Embryonic facial prominence (tissue), 1 donor: ENCODE measurements at regions not wholly inside any gene's neighbourhood (a gene's known extent, or its start where the extent isn't known, plus 50 kb on each side); places are given as distances from the start of the nearest gene placed in this dataset.

Source experiments
- DNase-seq: peaks from one replicate; pipeline ENCODE4 v3.0.0-alpha.2; 2016; ENCODE audit errors: extremely low spot score

GRCh38 chr4:24419181-24420034 is 164.9 kb downstream of the DHX15 start:
- peak; percentile 65 for DNase-seq

- DNase-seq: no peak
These were observed 167.1 kb downstream of the DHX15 start for GRCh38 chr4:24417206-24417605.

- DNase-seq: no peak
These were observed 168.1 kb downstream of the DHX15 start for GRCh38 chr4:24416293-24416692.

GRCh38 chr4:24413311-24413784 is 171.0 kb downstream of the DHX15 start:
- no peak for DNase-seq

GRCh38 chr4:24411806-24412205 is 172.5 kb downstream of the DHX15 start:
- no peak for DNase-seq

- DNase-seq: no peak
These were observed 173.1 kb downstream of the DHX15 start for GRCh38 chr4:24411299-24411698.

GRCh38 chr4:24408640-24409039 is 175.7 kb downstream of the DHX15 start:
- DNase-seq: no peak

GRCh38 chr4:24405926-24406325 is 178.4 kb downstream of the DHX15 start:
- DNase-seq: no peak

GRCh38 chr4:24405341-24405740 is 179.0 kb downstream of the DHX15 start:
- no peak for DNase-seq

- DNase-seq: no peak
These were observed 180.1 kb downstream of the DHX15 start for GRCh38 chr4:24404281-24404680.

GRCh38 chr4:24403265-24403664 is 181.1 kb downstream of the DHX15 start:
- DNase-seq: no peak

GRCh38 chr4:24400537-24400936 is 183.8 kb downstream of the DHX15 start:
- DNase-seq: no peak

GRCh38 chr4:24396988-24397387 is 187.4 kb downstream of the DHX15 start:
- DNase-seq: no peak

GRCh38 chr4:24395937-24396336 is 188.4 kb downstream of the DHX15 start:
- no peak for DNase-seq

- no peak for DNase-seq
These were observed 190.3 kb downstream of the DHX15 start for GRCh38 chr4:24394041-24394440.

GRCh38 chr4:24392613-24393012 is 191.7 kb downstream of the DHX15 start:
- no peak for DNase-seq

GRCh38 chr4:24382381-24382780 is 202.0 kb downstream of the DHX15 start:
- DNase-seq: no peak

GRCh38 chr4:24380957-24381665 is 203.2 kb downstream of the DHX15 start:
- DNase-seq: no peak

GRCh38 chr4:24373704-24374103 is 210.7 kb downstream of the DHX15 start:
- DNase-seq: no peak

- DNase-seq: no peak
These were observed 211.5 kb downstream of the DHX15 start for GRCh38 chr4:24372881-24373280.

GRCh38 chr4:24372341-24372740 is 212.0 kb downstream of the DHX15 start:
- DNase-seq: no peak

- DNase-seq: no peak
These were observed 213.9 kb downstream of the DHX15 start for GRCh38 chr4:24370421-24370820.

- DNase-seq: no peak
These were observed 214.8 kb downstream of the DHX15 start for GRCh38 chr4:24369507-24370029.
